ENCODE measurements at regions not wholly inside any gene's neighbourhood (a gene's known extent, or its start where the extent isn't known, plus 50 kb on each side); places are given as distances from the start of the nearest gene placed in this dataset.
"Not testable (repeated sequence)": the region's sequence is repeated elsewhere in the genome, so short reads cannot be mapped to it uniquely, and the experiment has no call there.

GRCh38 chr2:51263951-51264350 lies 232.0 kb upstream of the NRXN1 start:
- no peak overlapping the region for H3K4me3 ChIP-seq
- no peaks in the 10 kb centered on the region for H3K36me3 ChIP-seq
- H3K9me3 ChIP-seq: no peaks in the 10 kb centered on the region
- DNase-seq (ENCODE audit: low spot score in 2 of 2): no peak
- H3K27ac ChIP-seq: no peak overlapping the region
- no peaks in the 10 kb centered on the region for H3K27me3 ChIP-seq
- WGBS: 85% methylated on average over 3 of the region's 3 CpGs
- TF ChIP-seq EP300 (IDR thresholded peaks at IDR 0.05) (no peak), POLR2AphosphoS5 (IDR thresholded peaks at IDR 0.05) (no peak), POLR2A (IDR thresholded peaks at IDR 0.05) (no peak)
- TF ChIP-seq, protein P1, sequence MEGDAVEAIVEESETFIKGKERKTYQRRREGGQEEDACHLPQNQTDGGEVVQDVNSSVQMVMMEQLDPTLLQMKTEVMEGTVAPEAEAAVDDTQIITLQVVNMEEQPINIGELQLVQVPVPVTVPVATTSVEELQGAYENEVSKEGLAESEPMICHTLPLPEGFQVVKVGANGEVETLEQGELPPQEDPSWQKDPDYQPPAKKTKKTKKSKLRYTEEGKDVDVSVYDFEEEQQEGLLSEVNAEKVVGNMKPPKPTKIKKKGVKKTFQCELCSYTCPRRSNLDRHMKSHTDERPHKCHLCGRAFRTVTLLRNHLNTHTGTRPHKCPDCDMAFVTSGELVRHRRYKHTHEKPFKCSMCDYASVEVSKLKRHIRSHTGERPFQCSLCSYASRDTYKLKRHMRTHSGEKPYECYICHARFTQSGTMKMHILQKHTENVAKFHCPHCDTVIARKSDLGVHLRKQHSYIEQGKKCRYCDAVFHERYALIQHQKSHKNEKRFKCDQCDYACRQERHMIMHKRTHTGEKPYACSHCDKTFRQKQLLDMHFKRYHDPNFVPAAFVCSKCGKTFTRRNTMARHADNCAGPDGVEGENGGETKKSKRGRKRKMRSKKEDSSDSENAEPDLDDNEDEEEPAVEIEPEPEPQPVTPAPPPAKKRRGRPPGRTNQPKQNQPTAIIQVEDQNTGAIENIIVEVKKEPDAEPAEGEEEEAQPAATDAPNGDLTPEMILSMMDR (IDR thresholded peaks at IDR 0.05): no peak
- H3K4me1 ChIP-seq: no peaks in the 10 kb centered on the region

DNA sequence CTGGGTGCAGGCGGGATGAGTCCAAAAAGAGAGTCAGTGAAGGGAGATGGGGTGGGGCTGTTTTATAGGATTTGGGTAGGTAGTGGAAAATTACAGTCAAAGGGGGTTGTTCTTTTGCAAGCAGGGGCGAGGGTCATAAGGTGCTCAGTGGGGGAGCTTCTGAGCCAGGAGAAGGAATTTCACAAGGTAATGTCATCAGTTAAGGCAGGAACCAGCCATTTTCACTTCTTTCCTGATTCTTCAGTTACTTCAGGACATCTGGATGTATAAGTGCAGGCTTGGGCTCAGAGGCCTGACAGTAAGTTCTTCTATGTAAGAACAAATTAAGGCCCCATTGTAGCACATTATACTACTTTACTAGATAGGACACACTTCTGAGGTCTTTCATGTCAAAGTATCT lies 231.2 kb upstream of the NRXN1 start:
- H3K27me3 ChIP-seq; H3K4me1 ChIP-seq; H3K4me3 ChIP-seq; H3K27ac ChIP-seq; DNase-seq (ENCODE audit: low spot score in 2 of 2); H3K36me3 ChIP-seq; H3K9me3 ChIP-seq: not testable (repeated sequence)
- WGBS: 89% methylated on average over 2 of the region's 2 CpGs

DNA sequence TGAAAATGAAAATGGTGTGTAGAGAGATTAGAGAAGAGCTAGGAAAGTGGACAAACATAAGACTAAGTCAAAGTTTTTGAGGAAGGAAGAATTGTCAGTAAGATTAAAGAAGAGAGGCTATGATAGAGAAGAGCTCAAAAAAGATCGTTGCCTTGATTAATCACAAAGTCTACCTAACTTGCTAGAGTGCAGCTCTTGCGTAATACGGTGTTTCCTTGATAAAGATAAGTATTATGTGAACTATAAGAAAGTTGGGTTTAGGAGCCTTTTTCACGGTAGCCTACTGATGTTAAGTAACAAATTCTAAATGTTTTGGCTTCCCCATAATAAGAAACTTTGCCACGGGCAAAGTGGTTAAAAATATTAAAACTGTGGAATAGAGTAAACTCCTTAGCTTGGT lies 226.4 kb upstream of the NRXN1 start:
- Histone ChIP-seq H3K27ac (no peak overlapping the region), H3K27me3 (no peaks in the 10 kb centered on the region), H3K4me1 (no peaks in the 10 kb centered on the region), H3K9me3 (no peaks in the 10 kb centered on the region), H3K36me3 (no peaks in the 10 kb centered on the region), H3K4me3 (no peak overlapping the region)
- TF ChIP-seq EP300 (IDR thresholded peaks at IDR 0.05): no peak
- TF ChIP-seq, protein P1 (IDR thresholded peaks at IDR 0.05): no peak
- no peak for TF ChIP-seq POLR2AphosphoS5 (IDR thresholded peaks at IDR 0.05)
- TF ChIP-seq POLR2A (IDR thresholded peaks at IDR 0.05): no peak
- 85% methylated on average over 5 of the region's 5 CpGs for WGBS
- DNase-seq (ENCODE audit: low spot score in 2 of 2): no peak

GRCh38 chr2:51256736-51257135 lies 224.8 kb upstream of the NRXN1 start:
- H3K36me3 ChIP-seq: no peaks in the 10 kb centered on the region
- H3K27me3 ChIP-seq: no peaks in the 10 kb centered on the region
- H3K27ac ChIP-seq: no peak overlapping the region
- no peak overlapping the region for H3K4me3 ChIP-seq
- H3K4me1 ChIP-seq: no peaks in the 10 kb centered on the region
- DNase-seq (ENCODE audit: low spot score in 2 of 2): no peak
- no peak for TF ChIP-seq EP300 (IDR thresholded peaks at IDR 0.05)
- TF ChIP-seq POLR2AphosphoS5 (IDR thresholded peaks at IDR 0.05): no peak
- no peak for TF ChIP-seq POLR2A (IDR thresholded peaks at IDR 0.05)
- TF ChIP-seq, protein P1 (IDR thresholded peaks at IDR 0.05): no peak
- no peaks in the 10 kb centered on the region for H3K9me3 ChIP-seq
- 89% methylated on average over 5 of the region's 5 CpGs for WGBS

GRCh38 chr2:51251356-51251755 lies 219.4 kb upstream of the NRXN1 start:
- TF ChIP-seq, protein P1 (IDR thresholded peaks at IDR 0.05): no peak
- TF ChIP-seq EP300 (IDR thresholded peaks at IDR 0.05) (no peak), POLR2A (IDR thresholded peaks at IDR 0.05) (no peak), POLR2AphosphoS5 (IDR thresholded peaks at IDR 0.05) (no peak)
- H3K9me3 ChIP-seq: no peaks in the 10 kb centered on the region
- H3K4me3 ChIP-seq: no peak overlapping the region
- H3K36me3 ChIP-seq: no peaks in the 10 kb centered on the region
- H3K27ac ChIP-seq: no peak overlapping the region
- H3K27me3 ChIP-seq: no peaks in the 10 kb centered on the region
- WGBS: no CpG with 5 or more reads among the region's 2 CpGs
- no peak for DNase-seq (ENCODE audit: low spot score in 2 of 2)
- H3K4me1 ChIP-seq: no peaks in the 10 kb centered on the region

GRCh38 chr2:51247252-51247805 lies 215.4 kb upstream of the NRXN1 start:
- 83% methylated on average over 7 of the region's 7 CpGs for WGBS
- H3K36me3 ChIP-seq: no peaks in the 10 kb centered on the region

More at GRCh38 chr2:51247252-51247805, 215.4 kb upstream of the NRXN1 start:
- no peaks in the 10 kb centered on the region for H3K4me1 ChIP-seq
- no peak for DNase-seq (ENCODE audit: low spot score in 2 of 2)
- H3K27me3 ChIP-seq: no peaks in the 10 kb centered on the region
- H3K27ac ChIP-seq: no peak overlapping the region
- H3K9me3 ChIP-seq: no peaks in the 10 kb centered on the region
- no peak for TF ChIP-seq EP300 (IDR thresholded peaks at IDR 0.05)
- TF ChIP-seq, protein P1 (IDR thresholded peaks at IDR 0.05): no peak
- TF ChIP-seq POLR2AphosphoS5 (IDR thresholded peaks at IDR 0.05): no peak
- no peak for TF ChIP-seq POLR2A (IDR thresholded peaks at IDR 0.05)
- no peak overlapping the region for H3K4me3 ChIP-seq

Data from suprapubic skin (tissue), 4 donors.